A549 (cell line): ENCODE measurements at regions not wholly inside any gene's neighbourhood (a gene's known extent, or its start where the extent isn't known, plus 50 kb on each side); places are given as distances from the start of the nearest gene placed in this dataset.

Source experiments
- CBX8 ChIP-seq: fragments of 200-600 bp; sonication (generic); IDR thresholded peaks from 2 replicates; pipeline ENCODE4 v1.6.1; 2016
- CEBPB ChIP-seq, 2 experiments: fragments of >200 bp in 1 of 2; sonication (Bioruptor Twin) in 1 of 2; formaldehyde crosslinking in 1 of 2; IDR thresholded peaks; 2 replicates each; pipeline ENCODE4 v1.6.1; 2012 to 2016
- CTCF ChIP-seq: fragments of >200 bp; sonication (Bioruptor Twin); formaldehyde crosslinking; IDR thresholded peaks from 3 replicates; pipeline ENCODE4 v1.5.1; 2016
- E2F6 ChIP-seq: IDR thresholded peaks from 2 replicates; pipeline ENCODE4 v1.6.1; 2012; ENCODE audit warnings: low read depth, borderline replicate concordance
- EHMT2 ChIP-seq: fragments of 200-600 bp; sonication (generic); IDR thresholded peaks from 2 replicates; pipeline ENCODE4 v1.6.1; 2016; ENCODE audit warnings: antibody characterized with exemption, low read depth, mild to moderate bottlenecking, moderate library complexity
- GATA3 ChIP-seq: IDR thresholded peaks from 2 replicates; pipeline ENCODE4 v1.6.1; 2012; ENCODE audit warnings: borderline replicate concordance
- JUNB ChIP-seq: fragments of >200 bp; sonication (Bioruptor Twin); formaldehyde crosslinking; IDR thresholded peaks from 2 replicates; pipeline ENCODE4 v1.6.1; 2016
- PBX3 ChIP-seq: IDR thresholded peaks from 2 replicates; pipeline ENCODE4 v1.6.1; 2012
- PHF8 ChIP-seq: fragments of 200-600 bp; sonication (generic); IDR thresholded peaks from 2 replicates; pipeline ENCODE4 v1.6.1; 2016; ENCODE audit warnings: low read depth, mild to moderate bottlenecking, antibody characterized with exemption, moderate library complexity, borderline replicate concordance
- POLR2A ChIP-seq: IDR thresholded peaks from 2 replicates; pipeline ENCODE4 v1.6.1; 2012; ENCODE audit warnings: mild to moderate bottlenecking, low read length
- RAD21 ChIP-seq, 2 experiments: fragments of >200 bp in 1 of 2; sonication (Bioruptor Twin) in 1 of 2; formaldehyde crosslinking in 1 of 2; IDR thresholded peaks in 1 of 2; conservative IDR thresholded peaks in 1 of 2; 2 replicates in 1 of 2; 3 replicates in 1 of 2; pipeline ENCODE4 v1.6.1; 2012 to 2018; ENCODE audit warnings: inconsistent platforms in 1 of 2
- TP53 ChIP-seq: fragments of 250-450 bp; sonication (Bioruptor Pico); IDR thresholded peaks from 2 replicates; pipeline ENCODE4 v1.5.0; 2021; ENCODE audit warnings: mild to moderate bottlenecking, moderate library complexity
- USF2 ChIP-seq: fragments of 450-650 bp; IDR thresholded peaks from 2 replicates; pipeline ENCODE4 v1.6.1; 2014; ENCODE audit warnings: antibody characterized with exemption
- TF ChIP-seq, protein P1 (sequence below): fragments of 200-600 bp; sonication (generic); IDR thresholded peaks from 2 replicates; pipeline ENCODE4 v1.6.1; 2016; ENCODE audit warnings: antibody characterized with exemption, mild to moderate bottlenecking, moderate library complexity

DNA sequence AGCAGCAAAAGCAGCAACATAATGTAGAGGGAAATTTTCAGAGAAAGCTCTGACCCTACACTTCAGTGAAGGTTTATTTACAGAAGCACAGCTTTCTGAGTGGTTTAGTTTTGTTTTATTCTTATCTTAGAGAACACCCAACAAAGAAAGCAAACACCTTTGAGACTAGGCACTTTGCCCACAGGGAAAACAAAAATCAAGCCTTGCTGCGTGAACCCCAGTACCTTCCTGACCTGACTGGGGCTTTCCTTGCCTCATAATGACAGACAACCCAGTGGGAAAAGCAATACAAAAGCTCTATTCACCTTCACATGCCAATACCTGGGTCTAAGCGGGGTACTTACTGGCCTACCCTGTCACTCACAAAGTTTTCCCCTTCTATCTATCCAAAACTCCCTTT is 189.8 kb downstream of the HINT1 start:
- TF ChIP-seq PHF8 (no peak), CBX8 (no peak), EHMT2 (no peak), E2F6 (no peak), RAD21 (conservative IDR thresholded peaks at IDR 0.05 in 1 of 2, IDR thresholded peaks at IDR 0.05 in 1 of 2) (no peak), USF2 (no peak), PBX3 (no peak), TP53 (no peak), GATA3 (no peak), CTCF (no peak), CEBPB (IDR thresholded peaks at IDR 0.05) (no peak), JUNB (no peak), POLR2A (no peak)
- TF ChIP-seq, protein P1, sequence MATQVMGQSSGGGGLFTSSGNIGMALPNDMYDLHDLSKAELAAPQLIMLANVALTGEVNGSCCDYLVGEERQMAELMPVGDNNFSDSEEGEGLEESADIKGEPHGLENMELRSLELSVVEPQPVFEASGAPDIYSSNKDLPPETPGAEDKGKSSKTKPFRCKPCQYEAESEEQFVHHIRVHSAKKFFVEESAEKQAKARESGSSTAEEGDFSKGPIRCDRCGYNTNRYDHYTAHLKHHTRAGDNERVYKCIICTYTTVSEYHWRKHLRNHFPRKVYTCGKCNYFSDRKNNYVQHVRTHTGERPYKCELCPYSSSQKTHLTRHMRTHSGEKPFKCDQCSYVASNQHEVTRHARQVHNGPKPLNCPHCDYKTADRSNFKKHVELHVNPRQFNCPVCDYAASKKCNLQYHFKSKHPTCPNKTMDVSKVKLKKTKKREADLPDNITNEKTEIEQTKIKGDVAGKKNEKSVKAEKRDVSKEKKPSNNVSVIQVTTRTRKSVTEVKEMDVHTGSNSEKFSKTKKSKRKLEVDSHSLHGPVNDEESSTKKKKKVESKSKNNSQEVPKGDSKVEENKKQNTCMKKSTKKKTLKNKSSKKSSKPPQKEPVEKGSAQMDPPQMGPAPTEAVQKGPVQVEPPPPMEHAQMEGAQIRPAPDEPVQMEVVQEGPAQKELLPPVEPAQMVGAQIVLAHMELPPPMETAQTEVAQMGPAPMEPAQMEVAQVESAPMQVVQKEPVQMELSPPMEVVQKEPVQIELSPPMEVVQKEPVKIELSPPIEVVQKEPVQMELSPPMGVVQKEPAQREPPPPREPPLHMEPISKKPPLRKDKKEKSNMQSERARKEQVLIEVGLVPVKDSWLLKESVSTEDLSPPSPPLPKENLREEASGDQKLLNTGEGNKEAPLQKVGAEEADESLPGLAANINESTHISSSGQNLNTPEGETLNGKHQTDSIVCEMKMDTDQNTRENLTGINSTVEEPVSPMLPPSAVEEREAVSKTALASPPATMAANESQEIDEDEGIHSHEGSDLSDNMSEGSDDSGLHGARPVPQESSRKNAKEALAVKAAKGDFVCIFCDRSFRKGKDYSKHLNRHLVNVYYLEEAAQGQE = no peak
